Upper lobe of left lung (tissue), 4 donors: ENCODE measurements at regions not wholly inside any gene's neighbourhood (a gene's known extent, or its start where the extent isn't known, plus 50 kb on each side); places are given as distances from the start of the nearest gene placed in this dataset.

Experiments used
- CTCF ChIP-seq, 6 experiments: fragments of 450-650 bp in 4 of 6; fragments of 200-600 bp in 2 of 6; sonication (generic) in 2 of 6; IDR thresholded peaks; one replicate each; pipeline ENCODE4 v1.5.1; 2016 to 2019; ENCODE audit warnings: antibody characterized with exemption in 6 of 6
- POLR2AphosphoS5 ChIP-seq, 2 donors: sonication (generic); formaldehyde crosslinking; IDR thresholded peaks; one replicate each; pipeline ENCODE4 v1.5.1; 2017; ENCODE audit warnings: antibody characterized with exemption in 2 of 2

GRCh38 chr2:34365512-34365911 lies 766.4 kb upstream of the FAM98A start:
- TF ChIP-seq POLR2AphosphoS5 (IDR thresholded peaks at IDR 0.05) (no peak), CTCF (IDR thresholded peaks at IDR 0.05) (no peak)
